HFFc6 (cell line): ENCODE measurements at regions not wholly inside any gene's neighbourhood (a gene's known extent, or its start where the extent isn't known, plus 50 kb on each side); places are given as distances from the start of the nearest gene placed in this dataset.

Experiments
- DNase-seq: peaks from one replicate; pipeline ENCODE4 v3.0.0-alpha.2; 2018
- H3K27ac Mint-ChIP-seq: 2 replicates; pipeline ENCODE4 v1.8.0; 2020; ENCODE audit warnings: mild to moderate bottlenecking, mixed read lengths
- H3K27me3 Mint-ChIP-seq: 2 replicates; pipeline ENCODE4 v1.8.0; 2021; ENCODE audit warnings: mild to moderate bottlenecking, moderate library complexity, mixed read lengths; ENCODE audit not compliant: insufficient read depth
- H3K36me3 Mint-ChIP-seq: 2 replicates; pipeline ENCODE4 v1.8.0; 2021; ENCODE audit warnings: low read depth, mixed read lengths
- H3K4me1 Mint-ChIP-seq: 2 replicates; pipeline ENCODE4 v1.8.0; 2020; ENCODE audit warnings: low read depth, mixed read lengths
- H3K4me3 Mint-ChIP-seq: 2 replicates; pipeline ENCODE4 v1.8.0; 2020; ENCODE audit warnings: mild to moderate bottlenecking, moderate library complexity, mixed read lengths
- H3K9me3 Mint-ChIP-seq: 2 replicates; pipeline ENCODE4 v1.8.0; 2020; ENCODE audit warnings: mild to moderate bottlenecking, mixed read lengths
- TF ChIP-seq, protein P1 (sequence below): fragments of 200-600 bp; sonication (generic); IDR thresholded peaks from 2 replicates; pipeline ENCODE4 v1.5.0; 2021; ENCODE audit warnings: antibody characterized with exemption, mild to moderate bottlenecking

DNA sequence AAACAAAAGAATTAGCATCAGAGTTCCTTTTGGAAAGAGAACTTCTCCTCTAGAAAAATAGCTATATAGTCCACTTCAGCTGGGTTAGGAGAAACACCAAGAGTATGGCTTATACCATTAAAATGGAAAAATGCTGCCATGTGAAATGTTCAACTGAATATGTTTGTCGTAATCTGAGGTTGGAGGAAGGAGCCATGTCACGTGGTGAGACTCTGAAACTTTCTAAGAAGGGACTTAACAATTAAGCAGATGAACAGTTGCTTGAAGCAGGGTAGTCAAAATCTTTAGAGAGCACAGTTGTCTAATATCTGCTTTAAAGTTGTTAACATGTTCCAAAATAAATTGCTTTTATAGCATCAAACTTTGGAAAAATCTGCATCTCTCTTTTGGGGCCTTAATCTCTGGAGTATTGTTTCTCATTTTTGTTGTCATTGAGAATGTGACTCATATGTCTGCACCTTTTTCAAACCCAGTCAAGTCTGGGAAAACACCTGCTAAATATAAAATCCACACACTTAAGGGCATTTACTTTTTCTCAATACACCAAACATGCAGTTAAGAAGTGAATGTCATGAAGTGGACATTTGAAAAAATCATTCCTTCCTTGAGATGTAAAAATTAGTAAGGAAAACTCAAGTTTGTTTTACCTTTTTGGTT lies 168.8 kb upstream of the PDE5A start:
- Mint-ChIP-seq H3K27ac (no peak overlapping the region), H3K9me3 (no peaks in the 10 kb centered on the region), H3K27me3 (peaks cover 4% of the 10 kb centered on the region), H3K4me1 (peaks cover 6% of the 10 kb centered on the region; the same call in 1 of the 2 replicates), H3K36me3 (no peaks in the 10 kb centered on the region), H3K4me3 (no peak overlapping the region)
- TF ChIP-seq, protein P1, sequence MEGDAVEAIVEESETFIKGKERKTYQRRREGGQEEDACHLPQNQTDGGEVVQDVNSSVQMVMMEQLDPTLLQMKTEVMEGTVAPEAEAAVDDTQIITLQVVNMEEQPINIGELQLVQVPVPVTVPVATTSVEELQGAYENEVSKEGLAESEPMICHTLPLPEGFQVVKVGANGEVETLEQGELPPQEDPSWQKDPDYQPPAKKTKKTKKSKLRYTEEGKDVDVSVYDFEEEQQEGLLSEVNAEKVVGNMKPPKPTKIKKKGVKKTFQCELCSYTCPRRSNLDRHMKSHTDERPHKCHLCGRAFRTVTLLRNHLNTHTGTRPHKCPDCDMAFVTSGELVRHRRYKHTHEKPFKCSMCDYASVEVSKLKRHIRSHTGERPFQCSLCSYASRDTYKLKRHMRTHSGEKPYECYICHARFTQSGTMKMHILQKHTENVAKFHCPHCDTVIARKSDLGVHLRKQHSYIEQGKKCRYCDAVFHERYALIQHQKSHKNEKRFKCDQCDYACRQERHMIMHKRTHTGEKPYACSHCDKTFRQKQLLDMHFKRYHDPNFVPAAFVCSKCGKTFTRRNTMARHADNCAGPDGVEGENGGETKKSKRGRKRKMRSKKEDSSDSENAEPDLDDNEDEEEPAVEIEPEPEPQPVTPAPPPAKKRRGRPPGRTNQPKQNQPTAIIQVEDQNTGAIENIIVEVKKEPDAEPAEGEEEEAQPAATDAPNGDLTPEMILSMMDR: no peak
- no peak for DNase-seq

DNA sequence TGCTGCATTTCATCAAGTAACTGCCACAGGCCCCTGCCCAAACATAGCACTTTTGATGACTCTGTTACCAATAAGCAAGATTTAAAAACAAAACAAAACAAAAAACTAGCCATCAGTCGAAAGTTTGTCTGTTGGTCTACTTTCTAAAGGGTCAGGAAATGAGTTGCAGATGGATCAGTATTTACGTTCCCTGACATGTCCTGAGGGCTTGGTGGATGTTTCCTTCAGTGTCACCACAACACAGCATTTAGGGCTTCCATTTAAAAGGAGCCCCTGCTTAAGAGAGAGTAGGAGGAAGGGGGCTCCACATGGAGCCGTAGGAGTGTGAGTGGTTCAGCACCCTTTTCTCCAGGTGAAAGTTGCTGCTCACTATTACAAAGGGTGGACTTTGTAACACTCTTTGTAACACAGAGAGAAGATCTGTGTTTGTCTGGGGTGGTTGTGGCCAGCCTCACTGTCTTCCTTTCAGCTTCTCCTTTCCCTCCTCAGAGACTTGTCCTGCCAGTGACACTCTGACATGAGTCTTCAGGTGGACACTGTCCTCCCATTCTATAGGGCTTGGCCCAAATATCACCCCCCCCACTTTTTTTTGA lies 167.5 kb upstream of the PDE5A start:
- Mint-ChIP-seq H3K36me3 (no peaks in the 10 kb centered on the region), H3K4me1 (peaks cover 6% of the 10 kb centered on the region; the same call in 1 of the 2 replicates), H3K9me3 (no peaks in the 10 kb centered on the region), H3K4me3 (no peak overlapping the region), H3K27me3 (peaks cover 4% of the 10 kb centered on the region), H3K27ac (no peak overlapping the region)
- no peak for DNase-seq
- TF ChIP-seq, protein P1: no peak

DNA sequence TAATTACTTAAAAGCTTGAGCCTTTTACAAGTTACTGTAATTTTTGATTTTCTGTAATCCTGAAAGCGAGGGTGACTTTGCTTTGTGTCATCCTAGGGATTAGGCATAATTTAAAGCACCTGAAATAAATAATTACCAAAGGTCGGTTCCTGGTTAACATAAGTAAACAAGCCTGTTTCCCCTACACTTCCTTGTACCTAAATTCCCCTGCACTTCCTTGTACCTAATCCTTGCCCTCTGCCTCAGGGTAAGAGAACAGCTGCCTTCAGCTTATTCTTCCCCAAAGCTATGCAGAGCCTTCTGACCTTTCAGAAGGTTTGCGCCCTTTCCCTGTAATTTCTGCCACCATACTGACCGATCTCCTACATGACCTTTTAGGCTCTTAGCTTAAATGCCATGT lies 166.1 kb upstream of the PDE5A start:
- no peak overlapping the region for H3K27ac Mint-ChIP-seq
- H3K4me3 Mint-ChIP-seq: no peak overlapping the region

GRCh38 chr4:119794113-119794512 lies 165.5 kb upstream of the PDE5A start:
- no peaks in the 10 kb centered on the region for H3K27me3 Mint-ChIP-seq
- H3K9me3 Mint-ChIP-seq: no peaks in the 10 kb centered on the region

More for the DNA sequence above, 166.1 kb upstream of the PDE5A start:
- H3K36me3 Mint-ChIP-seq: no peaks in the 10 kb centered on the region
- H3K4me1 Mint-ChIP-seq: peaks cover 6% of the 10 kb centered on the region; the same call in 1 of the 2 replicates
- TF ChIP-seq, protein P1: no peak
- no peak for DNase-seq
- H3K27me3 Mint-ChIP-seq: no peaks in the 10 kb centered on the region
- H3K9me3 Mint-ChIP-seq: no peaks in the 10 kb centered on the region

DNA sequence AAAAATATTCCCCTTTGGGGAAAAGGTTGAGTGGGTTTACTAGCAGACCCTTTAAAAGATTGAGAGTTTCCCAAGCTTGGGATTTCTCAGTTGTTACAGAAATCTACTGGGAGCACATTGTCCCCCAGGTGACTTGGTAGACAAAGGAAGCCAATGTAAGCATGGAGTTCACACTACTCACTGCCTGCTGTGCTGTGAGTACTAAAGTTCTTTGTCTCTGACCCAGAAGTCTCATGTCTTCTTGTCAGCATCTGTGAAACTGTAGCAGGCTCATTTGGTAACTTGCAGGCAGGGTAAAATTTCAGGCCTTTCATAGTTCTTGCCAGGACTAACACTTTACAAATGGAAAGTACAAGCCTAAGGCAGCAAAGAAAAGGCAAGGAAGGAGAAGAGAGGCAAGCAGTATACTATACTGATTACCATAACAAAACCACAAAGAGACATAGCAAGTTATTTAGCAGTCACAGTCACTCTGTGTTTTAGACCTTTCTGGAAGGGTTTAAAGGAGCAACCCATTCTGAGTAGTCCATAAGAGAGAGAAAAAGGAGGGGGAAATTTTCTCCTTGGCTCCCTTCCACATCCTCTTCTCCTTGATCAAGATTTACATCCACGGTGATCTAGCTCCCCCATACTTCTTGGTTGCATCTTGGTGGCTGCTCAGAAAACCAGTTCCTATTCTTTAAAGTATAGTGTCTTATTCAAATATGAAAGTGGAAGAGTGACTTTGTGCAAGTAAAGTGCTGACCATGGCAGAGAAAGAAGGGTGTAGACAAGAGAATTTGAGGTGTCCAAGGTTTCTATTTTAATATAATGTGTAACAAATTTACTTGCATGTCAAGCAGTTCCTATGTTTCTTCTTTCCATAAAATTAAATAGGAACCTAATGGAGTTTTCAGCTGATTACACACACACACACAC lies 160.0 kb upstream of the PDE5A start:
- H3K4me1 Mint-ChIP-seq: no peaks in the 10 kb centered on the region
- TF ChIP-seq, protein P1: no peak
- DNase-seq: no peak
- H3K4me3 Mint-ChIP-seq: no peak overlapping the region
- H3K36me3 Mint-ChIP-seq: no peaks in the 10 kb centered on the region
- no peak overlapping the region for H3K27ac Mint-ChIP-seq
- H3K27me3 Mint-ChIP-seq: peaks cover 2% of the 10 kb centered on the region; the same call in 1 of the 2 replicates
- H3K9me3 Mint-ChIP-seq: no peaks in the 10 kb centered on the region

More at GRCh38 chr4:119794113-119794512, 165.5 kb upstream of the PDE5A start:
- Mint-ChIP-seq H3K4me3 (no peak overlapping the region), H3K27ac (no peak overlapping the region), H3K4me1 (peaks cover 6% of the 10 kb centered on the region; the same call in 1 of the 2 replicates), H3K36me3 (no peaks in the 10 kb centered on the region)
- DNase-seq: no peak
- TF ChIP-seq, protein P1: no peak
